Fibroblast of mammary gland (primary cell): ENCODE measurements at regions not wholly inside any gene's neighbourhood (a gene's known extent, or its start where the extent isn't known, plus 50 kb on each side); places are given as distances from the start of the nearest gene placed in this dataset.
A peak's percentile ranks its signal among the peaks of the same experiment; 100 is the strongest.

Experiments
- DNase-seq: peaks from one replicate; pipeline ENCODE4 v3.0.0-alpha.2; 2010; ENCODE audit warnings: low read depth
- H3K4me3 ChIP-seq: 2 replicates; pipeline ENCODE4 v1.5.1; 2011; ENCODE audit warnings: low read depth, mild to moderate bottlenecking, low read length, moderate library complexity; ENCODE audit not compliant: control insufficient read depth
- TF ChIP-seq, protein P1 (sequence below): conservative IDR thresholded peaks from 2 replicates; pipeline ENCODE4 v1.5.1; 2011; ENCODE audit warnings: low read depth, low read length, inconsistent platforms; ENCODE audit not compliant: control insufficient read depth, insufficient read depth

DNA sequence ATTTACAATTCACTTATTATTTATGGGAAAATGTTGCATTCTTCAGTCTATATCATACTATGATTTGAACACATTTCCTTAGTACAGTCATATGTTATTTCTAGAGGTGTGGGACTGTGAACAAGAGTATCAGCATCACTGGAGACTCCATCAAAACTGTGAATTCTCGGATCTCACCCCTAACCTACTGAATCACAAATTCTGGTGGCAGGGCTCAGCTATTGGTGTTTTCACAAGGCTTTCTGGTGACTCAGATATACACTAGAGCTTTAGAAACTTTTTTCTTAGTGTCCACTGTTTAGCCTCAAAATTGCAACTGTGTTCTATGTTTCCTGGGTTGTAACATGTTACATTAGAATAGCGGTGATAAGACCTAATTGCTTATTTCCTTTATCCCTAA is 352.9 kb upstream of the DDI1 start:
- H3K4me3 ChIP-seq: no peak overlapping the region
- peak; percentile 76 for DNase-seq
- TF ChIP-seq, protein P1, sequence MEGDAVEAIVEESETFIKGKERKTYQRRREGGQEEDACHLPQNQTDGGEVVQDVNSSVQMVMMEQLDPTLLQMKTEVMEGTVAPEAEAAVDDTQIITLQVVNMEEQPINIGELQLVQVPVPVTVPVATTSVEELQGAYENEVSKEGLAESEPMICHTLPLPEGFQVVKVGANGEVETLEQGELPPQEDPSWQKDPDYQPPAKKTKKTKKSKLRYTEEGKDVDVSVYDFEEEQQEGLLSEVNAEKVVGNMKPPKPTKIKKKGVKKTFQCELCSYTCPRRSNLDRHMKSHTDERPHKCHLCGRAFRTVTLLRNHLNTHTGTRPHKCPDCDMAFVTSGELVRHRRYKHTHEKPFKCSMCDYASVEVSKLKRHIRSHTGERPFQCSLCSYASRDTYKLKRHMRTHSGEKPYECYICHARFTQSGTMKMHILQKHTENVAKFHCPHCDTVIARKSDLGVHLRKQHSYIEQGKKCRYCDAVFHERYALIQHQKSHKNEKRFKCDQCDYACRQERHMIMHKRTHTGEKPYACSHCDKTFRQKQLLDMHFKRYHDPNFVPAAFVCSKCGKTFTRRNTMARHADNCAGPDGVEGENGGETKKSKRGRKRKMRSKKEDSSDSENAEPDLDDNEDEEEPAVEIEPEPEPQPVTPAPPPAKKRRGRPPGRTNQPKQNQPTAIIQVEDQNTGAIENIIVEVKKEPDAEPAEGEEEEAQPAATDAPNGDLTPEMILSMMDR: no peak

DNA sequence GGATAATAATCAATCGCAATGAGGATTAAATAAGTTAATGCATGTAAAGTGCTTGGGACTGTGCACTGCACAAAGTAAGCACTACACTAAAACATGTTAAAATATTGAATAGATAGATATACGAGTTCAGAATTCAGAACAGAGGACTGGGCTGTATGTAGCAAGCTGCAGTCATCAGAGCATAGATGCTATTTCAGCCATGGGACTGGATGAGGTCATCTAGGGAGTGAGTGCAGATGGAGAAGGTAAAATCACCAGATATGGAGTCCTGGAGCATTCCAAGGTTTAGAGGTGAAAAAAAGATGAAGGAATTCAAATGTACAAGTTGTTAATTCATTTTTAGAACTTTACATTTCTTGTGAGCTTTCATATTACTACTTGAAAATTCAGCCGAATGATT is 347.5 kb upstream of the DDI1 start:
- H3K4me3 ChIP-seq: no peak overlapping the region
- DNase-seq: no peak
- TF ChIP-seq, protein P1: no peak

DNA sequence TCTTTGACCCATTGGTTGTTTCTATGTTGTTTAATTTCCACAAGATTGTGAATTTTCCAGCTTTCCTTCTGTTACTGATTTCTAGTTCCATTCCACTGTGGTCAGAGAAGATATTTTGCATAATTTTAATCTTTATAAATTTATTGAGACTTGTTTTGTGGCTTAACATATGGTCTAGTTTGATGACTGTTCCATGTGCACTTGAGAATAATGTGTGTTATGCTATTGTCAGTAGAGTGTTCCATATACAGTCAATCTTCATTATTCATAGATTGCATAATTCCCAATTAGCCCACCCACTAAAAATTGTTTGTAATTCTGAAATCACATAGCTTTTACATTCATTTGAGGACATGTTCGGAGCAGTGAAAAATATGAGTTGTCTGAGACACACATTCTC is 346.1 kb upstream of the DDI1 start:
- no peak for DNase-seq
- TF ChIP-seq, protein P1: no peak
- H3K4me3 ChIP-seq: no peak overlapping the region

DNA sequence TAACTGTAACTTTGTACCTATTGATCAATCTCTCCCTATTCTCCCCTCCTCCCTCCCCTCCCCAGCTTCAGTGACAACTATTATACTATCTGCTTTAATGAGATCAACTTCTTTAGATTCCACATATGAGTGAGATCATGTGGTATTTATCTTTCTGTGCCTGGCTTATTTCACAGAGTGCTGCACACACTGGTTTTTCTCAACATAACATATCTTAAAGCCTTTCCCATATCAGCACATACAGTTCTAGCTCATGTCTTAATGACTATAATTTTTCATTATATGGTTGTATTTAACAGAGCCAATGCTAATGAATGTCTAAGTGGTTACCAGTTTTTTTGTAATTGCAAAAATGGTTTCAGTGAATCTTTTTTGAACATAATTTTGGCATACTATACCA is 340.3 kb upstream of the DDI1 start:
- no peak overlapping the region for H3K4me3 ChIP-seq
- TF ChIP-seq, protein P1: no peak
- DNase-seq: no peak

DNA sequence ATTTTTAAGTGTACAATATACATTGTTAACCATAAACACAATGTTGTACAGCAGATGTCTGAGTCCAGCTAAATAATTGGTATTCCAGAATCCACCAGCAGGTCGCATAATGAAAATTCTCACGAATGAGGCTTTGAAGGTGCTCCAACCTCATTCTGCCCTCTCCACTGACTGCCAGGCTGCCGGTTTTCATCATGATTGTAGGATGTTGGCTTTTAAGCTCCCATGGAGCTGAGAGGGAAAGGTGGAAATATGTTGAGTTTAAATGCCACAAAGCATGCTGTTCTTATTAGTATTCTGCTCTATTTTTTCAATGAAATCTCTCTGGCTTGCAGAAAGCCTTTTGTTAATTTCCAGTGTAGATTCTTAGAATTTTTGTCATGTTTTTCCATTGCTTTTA is 337.2 kb upstream of the DDI1 start:
- TF ChIP-seq, protein P1: no peak
- H3K4me3 ChIP-seq: no peak overlapping the region
- DNase-seq: no peak

DNA sequence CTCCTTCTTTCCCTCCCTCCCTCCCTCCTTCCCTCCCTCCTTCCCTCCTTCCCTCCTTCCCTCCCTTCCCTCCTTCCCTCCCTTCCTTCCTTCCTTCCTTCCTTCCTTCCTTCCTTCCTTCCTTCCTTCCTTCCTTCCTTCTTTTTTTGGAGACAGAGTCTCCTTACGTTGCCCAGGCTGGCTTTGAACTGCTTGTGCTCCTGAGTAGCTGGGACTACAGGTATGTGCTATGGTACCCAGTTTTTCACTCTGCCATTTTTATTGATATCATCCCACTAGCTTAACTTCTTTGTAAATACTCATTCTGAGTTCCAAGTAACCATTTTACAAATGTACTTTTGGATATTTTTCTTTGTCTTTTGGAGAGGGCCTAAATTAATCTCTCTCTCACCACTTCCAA is 336.8 kb upstream of the DDI1 start:
- TF ChIP-seq, protein P1: no peak
- DNase-seq: no peak
- no peak overlapping the region for H3K4me3 ChIP-seq

DNA sequence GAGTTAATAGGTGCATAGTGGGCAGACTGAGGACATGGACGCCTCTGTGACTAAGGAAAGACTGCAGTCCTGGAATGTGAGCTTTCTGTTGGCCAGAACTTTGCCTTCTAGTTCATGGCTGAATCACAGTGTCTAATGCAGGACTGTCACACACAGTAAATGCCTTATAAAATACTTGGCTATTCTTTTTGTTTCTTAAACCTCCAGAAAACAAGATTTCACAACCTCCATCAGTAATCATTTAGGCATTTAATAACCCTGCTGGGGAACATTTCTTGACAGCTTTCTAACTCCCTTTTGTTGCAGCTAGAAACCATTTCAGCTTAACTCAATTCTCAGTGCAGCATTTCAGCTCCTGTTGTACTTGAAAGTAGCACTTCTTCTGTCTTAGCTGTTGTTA is 335.8 kb upstream of the DDI1 start:
- DNase-seq: peak; percentile 92
- H3K4me3 ChIP-seq: no peak overlapping the region
- TF ChIP-seq, protein P1: no peak
